Left renal cortex interstitium (tissue), 4 donors: ENCODE measurements at regions not wholly inside any gene's neighbourhood (a gene's known extent, or its start where the extent isn't known, plus 50 kb on each side); places are given as distances from the start of the nearest gene placed in this dataset.
"Not testable (repeated sequence)": the region's sequence is repeated elsewhere in the genome, so short reads cannot be mapped to it uniquely, and the experiment has no call there.

Source experiments
- DNase-seq, 4 donors: peaks; one replicate each; pipeline ENCODE4 v3.0.0-alpha.2; 2013; ENCODE audit warnings: low read depth in 4 of 4, low spot score in 2 of 4, missing footprints in 1 of 4

DNA sequence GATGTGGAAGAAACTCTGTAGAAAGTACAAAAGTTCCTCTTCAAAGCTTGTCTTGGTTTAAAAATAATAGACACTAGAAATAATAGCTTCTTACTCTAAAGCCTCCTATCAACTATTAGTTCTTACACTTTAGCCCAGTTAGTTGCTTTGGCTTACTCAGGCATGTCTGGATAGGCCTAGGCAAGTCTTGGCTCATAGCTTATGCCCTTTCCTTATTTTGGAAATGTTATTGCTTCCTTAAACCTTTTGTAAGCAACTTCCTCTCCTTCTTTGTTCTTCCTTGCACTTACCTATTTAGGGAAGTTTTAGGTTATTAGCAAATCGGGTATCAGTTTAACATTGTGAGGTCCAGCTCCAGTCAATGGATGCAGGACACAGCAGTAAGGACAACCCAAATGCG lies 628.4 kb upstream of the PRR20A start:
- not testable (repeated sequence) for DNase-seq

DNA sequence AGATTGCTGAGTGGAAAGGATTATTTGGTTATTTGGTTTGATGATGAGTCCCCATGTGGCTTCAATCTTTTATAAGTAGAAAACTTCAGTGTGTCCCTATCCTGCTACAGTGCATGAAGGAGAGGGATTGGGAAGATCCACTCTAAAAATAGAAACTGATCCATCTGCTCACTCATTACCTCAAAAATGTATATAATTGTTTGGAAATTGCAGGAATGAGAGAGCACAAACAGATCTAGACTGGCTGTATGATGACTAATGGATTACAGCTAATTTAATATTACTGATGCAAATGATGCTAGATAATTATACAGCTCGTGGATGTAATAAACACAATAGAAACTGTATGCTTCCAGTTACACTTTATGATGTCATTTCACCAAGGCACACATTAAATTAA lies 625.3 kb upstream of the PRR20A start:
- DNase-seq = no peak

DNA sequence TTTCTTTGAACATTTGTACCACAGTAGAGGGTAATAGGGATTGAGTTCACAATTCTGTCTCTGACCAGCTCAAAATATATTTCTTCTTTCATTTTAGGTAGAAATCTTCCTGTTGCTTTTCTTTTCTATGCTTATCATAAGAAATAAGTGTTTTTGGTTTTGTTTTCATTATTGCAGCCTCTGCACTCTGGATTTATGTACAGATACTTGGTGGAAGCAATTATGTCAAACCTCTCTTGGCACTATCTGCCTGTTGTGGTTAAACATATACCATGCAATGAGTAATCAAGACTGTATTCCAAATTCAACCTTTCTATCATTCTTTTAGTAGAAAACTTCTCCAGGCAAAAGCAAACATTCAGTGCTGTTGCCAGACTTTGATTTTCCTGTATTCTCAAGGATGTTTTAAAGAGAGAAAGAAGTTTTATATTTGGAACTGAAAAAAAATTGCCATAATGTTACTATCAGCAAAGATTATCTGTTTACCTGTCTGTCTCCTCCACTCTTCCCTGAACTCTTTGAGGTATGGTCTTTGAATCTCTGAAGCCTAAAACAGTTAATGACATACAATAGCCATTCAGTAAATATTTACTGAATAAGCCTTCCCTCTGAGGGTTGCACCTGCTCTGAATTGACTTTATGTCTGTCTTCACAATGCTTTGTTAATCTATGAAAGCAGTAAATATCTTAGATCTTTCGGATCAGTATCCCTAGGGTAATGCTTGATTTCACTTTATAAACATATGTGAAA lies 612.5 kb upstream of the PRR20A start:
- no peak for DNase-seq

DNA sequence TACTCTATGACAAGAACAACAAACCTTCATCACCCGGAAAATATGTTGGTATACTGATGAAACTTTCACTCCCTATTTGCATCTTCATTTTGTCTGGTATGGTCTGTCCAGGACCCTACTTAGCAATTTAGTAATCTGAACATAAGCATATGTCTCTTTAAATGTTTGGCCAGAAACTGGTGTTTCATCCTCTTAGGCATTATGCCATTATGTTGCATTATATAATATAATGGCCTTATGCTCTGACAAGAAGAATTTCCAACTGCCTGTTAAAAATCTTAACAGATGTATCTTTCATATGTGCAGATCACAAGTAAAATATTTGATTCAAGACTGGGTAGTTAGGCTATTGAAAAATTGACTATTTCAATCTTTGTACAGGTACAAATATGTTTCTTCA lies 610.6 kb upstream of the PRR20A start:
- no peak for DNase-seq

DNA sequence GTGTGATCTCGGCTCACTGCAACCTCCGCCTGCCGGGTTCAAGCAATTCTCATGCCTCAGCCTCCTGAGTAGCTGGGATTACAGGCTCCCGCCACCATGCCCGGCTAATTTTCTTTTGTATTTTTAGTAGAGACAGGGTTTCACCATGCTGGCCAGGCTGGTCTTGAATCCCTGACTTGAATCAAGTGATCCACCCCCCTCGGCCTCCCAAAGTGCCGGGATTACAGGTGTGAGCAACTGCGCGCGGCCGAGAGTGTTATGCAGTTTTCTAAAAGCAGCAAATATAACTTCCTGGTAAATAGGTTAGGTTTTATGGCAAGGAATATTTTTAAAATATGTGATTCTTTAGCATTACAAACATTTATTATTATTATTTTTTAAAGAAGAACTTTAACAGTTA lies 592.8 kb upstream of the PRR20A start:
- DNase-seq = not testable (repeated sequence)

DNA sequence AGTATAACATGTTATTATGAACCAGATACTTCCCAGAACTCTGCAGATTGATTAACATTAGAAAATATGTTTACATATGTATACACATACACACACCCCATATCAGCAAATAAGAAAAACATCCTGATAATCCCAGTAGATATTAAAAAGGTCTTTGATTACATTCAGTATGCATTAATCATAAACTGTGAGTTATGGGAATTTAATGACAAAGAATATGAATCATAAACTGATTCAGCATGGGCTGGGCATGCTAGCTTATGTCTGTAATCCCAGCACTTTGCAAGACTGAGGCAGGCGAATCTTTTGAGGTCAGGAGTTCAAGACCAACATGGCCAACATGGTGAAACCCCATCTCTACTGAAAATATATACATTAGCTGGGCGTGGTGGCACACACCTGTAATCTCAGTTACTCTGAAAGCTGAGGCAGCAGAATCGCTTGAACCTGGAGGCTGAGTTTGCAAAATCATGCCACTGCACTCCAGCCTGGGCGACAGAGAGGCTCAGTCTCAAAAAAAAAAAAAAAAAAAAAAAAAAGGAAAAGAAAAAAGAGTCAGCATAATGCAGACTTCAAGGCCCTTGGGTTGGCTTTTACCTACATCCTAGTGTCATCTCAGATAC lies 581.9 kb upstream of the PRR20A start:
- DNase-seq = no peak

DNA sequence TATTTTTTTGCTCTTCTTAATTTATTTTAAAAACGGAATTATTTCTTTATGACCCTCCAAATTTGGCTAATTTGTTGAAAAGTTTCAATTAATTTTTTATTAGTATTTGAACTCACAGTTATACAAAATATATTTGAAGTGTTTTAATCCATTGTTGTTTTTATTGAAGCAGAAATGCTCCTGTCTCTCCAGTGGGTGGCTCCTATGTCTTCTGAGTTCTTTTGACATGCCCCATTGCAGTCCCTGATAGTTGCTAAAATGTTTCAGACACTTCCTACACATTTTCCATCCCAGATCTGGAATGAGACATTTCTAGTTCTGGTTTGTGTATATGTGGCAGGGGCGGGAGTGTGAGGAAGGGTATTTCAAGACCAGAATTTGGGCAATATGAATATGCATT lies 579.4 kb upstream of the PRR20A start:
- no peak for DNase-seq

DNA sequence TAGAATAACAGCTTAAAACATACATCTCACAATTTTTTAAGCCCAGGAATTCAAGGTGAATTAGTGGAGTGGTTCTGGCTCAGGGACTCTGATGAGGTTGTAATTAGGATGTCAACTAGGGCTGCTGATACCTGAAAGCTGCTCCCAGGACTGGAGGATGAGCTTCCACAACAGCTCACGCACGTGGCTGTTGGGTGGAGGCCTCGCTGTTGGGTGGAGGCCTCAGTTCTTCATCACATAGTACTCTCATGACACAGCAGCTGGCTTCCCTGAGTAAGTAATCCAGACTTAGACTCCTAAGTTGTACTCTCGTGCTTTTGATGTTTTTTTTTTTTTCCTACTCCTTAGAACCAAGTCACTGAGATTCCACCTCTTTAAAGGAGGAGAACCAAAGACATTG lies 577.1 kb upstream of the PRR20A start:
- no peak for DNase-seq

DNA sequence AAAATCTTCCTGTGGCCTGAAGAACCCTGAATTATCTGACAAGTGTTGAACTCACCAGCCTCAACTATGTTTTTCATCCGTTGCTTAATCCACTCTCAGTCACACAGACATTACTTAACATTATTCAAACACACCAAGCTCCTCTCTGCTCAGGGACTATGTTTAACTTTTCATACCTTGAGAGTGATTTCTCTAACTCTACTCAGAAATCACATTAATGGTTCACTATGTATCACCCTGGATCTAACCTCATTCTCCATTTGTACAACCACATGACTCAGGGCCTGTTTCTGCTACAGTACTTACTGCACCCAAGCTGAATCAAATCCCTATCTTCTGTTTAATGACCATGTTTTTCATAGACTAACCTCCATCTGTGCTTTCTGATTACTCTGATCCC lies 553.7 kb upstream of the PRR20A start:
- DNase-seq = no peak

DNA sequence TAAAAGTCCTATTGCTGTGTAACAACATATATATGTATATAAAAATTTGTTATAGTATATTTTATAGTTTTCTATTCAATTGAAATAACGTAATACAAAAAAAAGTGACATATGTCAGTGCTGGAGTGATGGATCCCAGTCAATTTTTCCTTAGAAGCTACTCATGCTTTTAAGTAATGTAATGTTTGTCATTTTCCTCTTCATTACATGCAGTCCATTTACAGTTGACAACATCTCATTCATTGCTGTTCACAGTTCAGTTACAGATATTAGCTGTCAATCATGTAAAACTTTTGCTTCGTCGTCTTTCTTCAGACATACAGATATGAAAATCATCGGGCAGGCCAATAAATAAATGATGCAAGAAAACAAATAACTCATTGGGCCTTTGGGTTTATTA lies 525.1 kb upstream of the PRR20A start:
- DNase-seq = no peak

DNA sequence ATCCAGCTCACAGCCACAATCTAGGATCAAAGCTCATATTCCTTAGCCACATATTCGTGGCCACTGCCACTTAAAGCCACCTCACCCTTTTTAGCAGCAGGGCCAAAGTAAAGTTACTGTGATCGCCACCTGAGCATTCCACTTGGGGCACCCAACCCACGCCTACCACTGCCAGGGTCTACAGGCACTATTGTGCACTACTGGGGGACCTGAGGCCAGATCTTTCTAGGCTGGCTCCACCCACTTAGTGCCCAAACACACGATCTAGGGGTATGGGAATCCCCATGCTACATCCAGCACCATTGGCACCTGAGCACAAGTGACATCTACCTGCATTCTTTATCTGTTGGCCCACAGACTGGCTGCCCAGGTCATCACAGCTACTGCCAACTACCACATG lies 517.9 kb upstream of the PRR20A start:
- no peak for DNase-seq

DNA sequence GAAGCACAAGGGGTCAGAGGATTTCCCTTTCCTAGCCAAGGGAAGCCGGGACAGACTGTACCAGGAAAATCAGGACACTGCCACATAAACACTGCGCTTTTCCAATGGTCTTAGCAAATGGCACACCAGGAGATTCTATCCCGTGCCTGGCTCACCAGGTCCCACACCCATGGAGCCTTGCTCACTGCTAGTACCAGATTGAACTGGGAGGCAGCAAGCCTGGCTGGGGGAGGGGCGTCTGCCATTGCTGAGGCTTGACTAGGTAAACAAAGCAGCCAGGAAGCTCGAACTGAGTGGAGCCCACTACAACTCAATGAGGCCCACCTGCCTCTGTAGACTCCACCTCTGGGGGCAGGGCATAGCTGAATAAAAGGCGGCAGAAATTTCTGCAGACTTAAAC lies 511.8 kb upstream of the PRR20A start:
- DNase-seq = not testable (repeated sequence)

DNA sequence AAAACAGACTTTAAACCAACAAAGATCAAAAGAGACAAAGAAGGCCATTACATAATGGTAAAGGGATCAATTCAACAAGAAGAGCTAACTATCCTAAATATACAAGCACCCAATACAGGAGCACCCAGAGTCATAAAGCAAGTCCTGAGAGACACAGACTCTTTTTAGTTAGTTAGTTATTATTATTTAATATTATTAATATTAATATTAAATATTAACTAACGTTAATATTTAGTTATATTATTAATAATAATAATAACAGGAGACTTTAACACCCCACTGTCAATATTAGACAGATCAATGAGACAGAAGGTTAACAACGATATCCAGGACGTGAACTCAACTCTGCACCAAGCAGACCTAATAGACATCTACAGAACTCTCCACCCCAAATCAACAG lies 509.7 kb upstream of the PRR20A start:
- DNase-seq = not testable (repeated sequence)

DNA sequence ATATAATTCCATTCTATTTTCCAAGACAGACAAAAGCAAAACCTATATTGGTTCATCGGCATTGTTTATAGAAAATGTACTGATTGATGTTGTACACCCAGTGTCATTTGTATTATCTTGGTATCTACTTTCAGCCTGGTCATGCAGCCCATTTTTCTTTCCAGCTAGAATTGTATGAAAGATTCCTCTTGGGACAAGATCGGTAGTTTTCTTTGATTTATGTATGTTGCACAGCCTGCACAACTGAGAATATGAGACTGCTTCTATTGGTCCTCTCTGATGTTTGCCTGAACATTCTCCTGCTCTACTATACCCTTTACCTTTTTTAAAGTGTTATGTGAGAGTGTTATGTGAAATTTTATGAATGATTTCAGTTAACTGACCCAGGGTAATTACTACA lies 487.7 kb upstream of the PRR20A start:
- no peak for DNase-seq

DNA sequence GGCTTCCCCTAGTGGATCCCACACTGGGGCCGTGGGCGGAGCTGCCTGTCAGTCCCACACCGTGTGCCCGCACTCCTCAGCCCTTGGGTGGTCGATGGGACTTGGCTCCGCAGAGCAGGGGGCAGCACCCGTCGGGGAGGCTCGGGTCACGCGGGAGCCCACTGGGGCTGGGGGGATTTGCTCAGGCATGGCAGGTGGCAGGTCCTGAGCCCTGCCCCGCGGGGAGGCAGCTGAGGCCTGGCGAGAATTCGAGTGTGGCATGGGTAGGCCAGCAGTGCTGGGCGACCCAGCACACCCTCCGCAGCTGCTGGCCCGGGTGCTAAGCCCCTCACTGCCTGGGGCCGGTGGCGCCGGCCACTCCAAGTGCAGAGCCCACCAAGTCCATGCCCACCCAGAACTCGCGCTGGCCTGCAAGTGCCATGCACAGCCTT lies 481.7 kb upstream of the PRR20A start:
- DNase-seq = no peak

DNA sequence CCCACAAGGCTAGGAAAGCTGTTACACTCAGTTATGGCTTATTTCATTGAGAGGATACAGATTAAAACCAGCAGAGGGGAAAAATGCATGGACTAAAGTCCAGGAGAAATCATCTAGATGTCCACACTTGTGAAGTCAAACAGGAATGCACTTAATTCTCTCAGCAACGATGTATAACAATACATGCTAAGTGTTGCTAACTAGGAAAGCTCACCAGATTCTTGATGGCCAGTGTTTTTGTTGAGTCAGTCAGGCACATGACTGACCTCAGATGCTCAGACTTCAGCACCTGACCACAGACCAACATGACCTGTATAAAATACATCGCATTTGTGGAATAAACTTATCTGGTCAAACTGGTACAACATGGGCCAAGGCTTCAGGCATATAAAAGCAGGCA lies 470.2 kb upstream of the PRR20A start:
- no peak for DNase-seq

DNA sequence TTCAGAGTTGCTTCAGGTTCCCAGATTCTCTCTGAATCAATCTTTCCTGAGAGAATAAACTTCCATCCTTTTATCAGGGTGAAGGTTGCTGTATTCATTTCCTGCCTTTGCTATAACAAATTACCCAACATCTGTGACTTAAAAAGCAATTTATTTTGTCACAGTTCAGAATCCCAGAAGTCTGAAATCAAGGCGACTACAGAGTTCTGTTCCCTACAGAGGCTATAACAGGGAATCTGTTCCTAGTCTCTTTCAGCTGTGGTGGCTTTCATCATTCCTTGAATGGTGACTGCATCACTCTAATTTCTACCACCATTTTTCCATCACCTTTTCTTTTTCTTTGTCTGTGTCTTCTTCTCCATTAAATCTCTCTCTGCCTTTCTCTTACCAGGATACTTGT lies 459.3 kb upstream of the PRR20A start:
- DNase-seq = no peak

DNA sequence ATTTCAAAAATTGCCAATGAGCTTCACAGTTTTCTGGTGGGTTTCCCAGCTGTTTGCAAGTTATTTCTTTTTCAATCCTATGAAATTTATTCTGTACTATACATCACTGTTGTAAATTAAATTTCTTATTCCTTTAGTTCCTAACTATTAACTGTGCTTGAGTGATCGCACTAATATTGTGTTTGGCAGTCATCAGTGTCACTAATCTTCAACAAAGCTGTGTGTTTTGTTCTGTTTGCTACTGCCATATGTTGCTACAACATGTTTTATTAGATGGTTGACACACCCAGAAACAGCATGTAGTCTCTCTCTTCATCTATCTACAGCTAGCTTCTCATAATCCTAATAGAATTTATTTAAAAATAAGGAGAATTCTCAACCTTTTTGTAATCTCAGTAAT lies 453.6 kb upstream of the PRR20A start:
- peak in 1 of 4 donors; percentile 3 for DNase-seq

DNA sequence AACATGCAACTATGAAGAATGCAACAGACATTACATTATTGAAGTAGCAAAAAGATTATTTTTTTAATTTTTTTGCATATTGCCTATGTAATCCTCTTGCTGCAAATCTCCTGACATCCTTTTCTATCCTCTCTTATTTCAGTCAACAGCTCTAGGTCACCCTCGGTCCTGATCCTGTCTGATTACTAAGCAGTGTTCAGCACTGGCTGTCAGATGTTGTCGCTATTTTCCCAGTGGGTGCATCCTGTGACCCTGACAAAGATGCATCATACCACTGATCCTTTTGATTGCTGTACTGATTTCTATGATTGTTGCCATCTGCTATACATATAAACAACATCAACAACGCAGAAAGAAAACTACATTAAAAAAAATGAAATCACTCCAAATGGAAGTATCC lies 443.7 kb upstream of the PRR20A start:
- no peak for DNase-seq

DNA sequence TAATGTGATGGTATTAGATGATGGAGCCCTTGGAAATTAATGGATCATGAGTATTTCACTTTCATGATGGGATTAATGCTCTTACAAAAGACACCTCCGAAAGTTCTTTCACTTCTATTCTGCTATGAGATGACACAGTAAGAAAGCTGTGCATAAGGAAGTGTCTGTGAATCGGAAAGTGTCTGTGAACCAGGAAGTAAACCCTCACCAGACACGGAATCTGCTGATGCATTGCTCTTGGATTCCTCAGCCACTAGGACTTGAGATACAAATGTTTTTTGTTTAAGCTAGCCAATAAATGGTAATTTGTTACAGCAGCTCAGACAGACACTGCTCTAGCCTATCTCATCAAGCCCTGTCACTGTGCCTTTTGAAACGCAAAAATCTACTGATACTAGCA lies 440.4 kb upstream of the PRR20A start:
- DNase-seq = no peak

DNA sequence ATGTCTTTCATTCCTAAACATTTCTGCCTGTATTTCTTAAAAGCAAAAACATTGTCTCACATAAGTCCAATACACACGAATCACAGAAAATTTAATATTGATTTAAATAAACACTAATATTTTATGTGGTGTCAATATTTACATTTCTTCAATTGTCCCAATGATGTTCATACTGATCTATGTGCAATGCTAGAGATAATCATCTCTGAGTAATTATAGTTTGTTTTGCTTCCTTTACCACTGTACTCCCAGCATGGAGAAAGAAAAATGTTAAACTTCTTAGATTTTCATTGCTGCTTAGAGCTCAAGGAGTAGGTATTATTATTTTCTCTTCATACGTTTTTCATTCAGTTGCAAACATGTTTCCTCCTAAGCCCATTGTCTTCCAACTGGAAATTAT lies 434.2 kb upstream of the PRR20A start:
- DNase-seq = no peak

DNA sequence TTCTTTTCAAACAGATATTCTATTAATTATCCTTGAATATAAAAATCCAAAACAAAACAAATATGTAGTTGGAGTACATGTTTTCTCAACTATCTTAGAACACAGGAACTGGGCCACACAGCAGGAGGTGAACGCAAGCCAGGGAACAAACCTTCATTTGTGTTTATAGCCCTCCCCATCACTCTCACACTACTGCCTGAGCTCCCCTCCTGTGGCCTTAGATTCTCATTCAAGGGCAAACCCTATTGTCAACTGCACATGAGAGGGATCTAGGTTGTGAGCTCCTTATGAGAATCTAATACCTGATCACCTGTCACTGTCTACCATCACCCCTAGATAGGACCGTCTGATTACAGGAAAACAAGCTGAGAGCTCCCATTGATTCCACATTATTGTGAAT lies 427.1 kb upstream of the PRR20A start:
- no peak for DNase-seq

DNA sequence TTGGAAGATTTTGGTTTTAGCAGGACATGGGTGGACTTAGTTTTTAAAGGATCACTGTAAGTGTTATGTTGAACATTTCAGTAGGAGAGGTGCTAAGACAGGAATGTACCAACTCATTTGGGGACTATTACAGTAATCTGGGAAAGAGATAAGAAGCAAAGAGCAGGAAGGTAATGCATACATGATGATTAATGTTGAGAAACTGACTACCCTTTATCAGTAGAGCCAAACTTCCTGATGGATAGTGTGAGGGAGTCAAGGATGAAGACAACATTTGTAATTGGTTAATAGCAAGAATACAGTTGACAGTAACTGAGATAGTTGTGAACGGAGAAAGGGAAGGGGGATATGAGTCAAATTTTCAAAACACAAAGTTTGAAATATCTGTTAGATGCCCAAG lies 421.9 kb upstream of the PRR20A start:
- DNase-seq = no peak
